Fibroblast of lung (primary cell): ENCODE measurements at regions not wholly inside any gene's neighbourhood (a gene's known extent, or its start where the extent isn't known, plus 50 kb on each side); places are given as distances from the start of the nearest gene placed in this dataset.

Experiments
- DNase-seq, 2 donors: peaks; one replicate each; pipeline versions ENCODE4 v3.0.0 to v3.0.0-alpha.2; 2010; ENCODE audit warnings: low read depth in 2 of 2
- H2AFZ ChIP-seq: 2 replicates; pipeline ENCODE4 v1.5.1; 2012; ENCODE audit warnings: low read length, control low read depth, inconsistent platforms
- H3K27ac ChIP-seq: 2 replicates; pipeline ENCODE4 v1.5.1; 2011; ENCODE audit warnings: low read length, control low read depth; ENCODE audit not compliant: insufficient read depth
- H3K27me3 ChIP-seq: 2 replicates; pipeline ENCODE4 v1.5.1; 2011; ENCODE audit warnings: mild to moderate bottlenecking, low read length; ENCODE audit not compliant: control insufficient read depth, insufficient read depth
- H3K36me3 ChIP-seq: 2 replicates; pipeline ENCODE4 v1.5.1; 2011; ENCODE audit warnings: low read length; ENCODE audit not compliant: control insufficient read depth, insufficient read depth
- H3K4me1 ChIP-seq: 2 replicates; pipeline ENCODE4 v1.5.1; 2011; ENCODE audit warnings: low read length; ENCODE audit not compliant: control insufficient read depth, insufficient read depth; ENCODE audit errors: extremely low read depth
- H3K4me2 ChIP-seq: 2 replicates; pipeline ENCODE4 v1.5.1; 2011; ENCODE audit warnings: low read length, control low read depth; ENCODE audit not compliant: insufficient read depth; ENCODE audit errors: extremely low read depth
- H3K4me3 ChIP-seq, 4 experiments: fragments of 200-600 bp in 1 of 4; sonication (generic) in 1 of 4; replicated peaks in 1 of 4; 2 replicates each; pipeline ENCODE4 v1.5.1; 2011 to 2016; ENCODE audit warnings: low read length in 4 of 4, low read depth in 3 of 4, mild to moderate bottlenecking in 3 of 4, control low read depth in 2 of 4, inconsistent platforms in 1 of 4, mixed read lengths in 1 of 4; ENCODE audit not compliant: insufficient read depth in 1 of 4; ENCODE audit errors: control extremely low read depth in 1 of 4
- H3K79me2 ChIP-seq: 2 replicates; pipeline ENCODE4 v1.5.1; 2012; ENCODE audit warnings: mild to moderate bottlenecking, low read length, inconsistent platforms; ENCODE audit not compliant: control insufficient read depth, insufficient read depth
- H3K9ac ChIP-seq: 2 replicates; pipeline ENCODE4 v1.5.1; 2011; ENCODE audit warnings: mild to moderate bottlenecking, low read length, control low read depth; ENCODE audit not compliant: insufficient read depth
- H3K9me3 ChIP-seq: 2 replicates; pipeline ENCODE4 v1.5.1; 2012; ENCODE audit warnings: low read depth, low read length; ENCODE audit not compliant: control insufficient read depth, insufficient read depth
- H4K20me1 ChIP-seq: 2 replicates; pipeline ENCODE4 v1.5.1; 2011; ENCODE audit warnings: low read length; ENCODE audit not compliant: control insufficient read depth, insufficient read depth; ENCODE audit errors: extremely low read depth
- CTCF ChIP-seq, 2 donors: IDR thresholded peaks in 1 of 2; conservative IDR thresholded peaks in 1 of 2; 1 replicate in 1 of 2; 2 replicates in 1 of 2; pipeline ENCODE4 v1.5.1; 2011 to 2012; ENCODE audit warnings: low read length in 2 of 2, control low read depth in 1 of 2, inconsistent platforms in 1 of 2, low read depth in 1 of 2, mild to moderate bottlenecking in 1 of 2
- EZH2 ChIP-seq: IDR thresholded peaks from 2 replicates; pipeline ENCODE4 v1.5.1; 2012; ENCODE audit warnings: low read length, control low read depth, mild to moderate bottlenecking; ENCODE audit errors: missing control alignments

DNA sequence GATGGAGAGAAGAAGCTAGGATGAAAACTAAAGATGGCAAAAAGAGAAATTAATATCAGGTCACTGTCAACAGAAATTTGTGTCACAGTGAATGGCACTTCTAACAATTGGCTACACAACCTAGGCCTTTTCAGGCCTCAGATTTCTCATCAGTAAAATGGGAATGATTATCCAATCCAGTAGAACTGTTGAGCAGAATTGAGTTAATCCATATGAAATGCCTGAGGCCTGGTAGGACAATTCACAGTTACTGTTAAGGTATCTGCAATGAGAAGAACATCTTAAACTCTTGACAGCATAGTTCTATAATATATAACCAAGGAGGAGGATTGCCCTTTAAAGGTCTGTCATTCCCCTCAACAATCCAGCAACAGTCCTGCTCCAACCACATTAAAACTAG lies 217.9 kb upstream of the ZNF217 start:
- Histone ChIP-seq H3K79me2 (no peaks in the 10 kb centered on the region), H3K9me3 (no peaks in the 10 kb centered on the region), H3K4me1 (no peaks in the 10 kb centered on the region), H3K27me3 (no peaks in the 10 kb centered on the region), H2AFZ (no peak overlapping the region), H3K9ac (no peak overlapping the region), H3K27ac (no peak overlapping the region), H3K4me2 (no peak overlapping the region), H3K4me3 (no peak overlapping the region), H4K20me1 (no peaks in the 10 kb centered on the region), H3K36me3 (no peaks in the 10 kb centered on the region)
- TF ChIP-seq EZH2 (no peak), CTCF (conservative IDR thresholded peaks at IDR 0.05 in 1 of 2, IDR thresholded peaks at IDR 0.05 in 1 of 2; ENCODE audit: low read depth in 1 of 2, low read length in 2 of 2) (no peak)
- DNase-seq, result no peak

- TF ChIP-seq EZH2 (no peak), CTCF (conservative IDR thresholded peaks at IDR 0.05 in 1 of 2, IDR thresholded peaks at IDR 0.05 in 1 of 2; ENCODE audit: low read depth in 1 of 2, low read length in 2 of 2) (no peak)
- Histone ChIP-seq H3K4me2 (no peak overlapping the region), H3K79me2 (no peaks in the 10 kb centered on the region), H3K4me1 (no peaks in the 10 kb centered on the region), H3K27ac (no peak overlapping the region), H3K9me3 (no peaks in the 10 kb centered on the region), H3K4me3 (no peak overlapping the region), H3K9ac (no peak overlapping the region), H3K36me3 (no peaks in the 10 kb centered on the region), H3K27me3 (no peaks in the 10 kb centered on the region), H2AFZ (no peak overlapping the region), H4K20me1 (no peaks in the 10 kb centered on the region)
- no peak for DNase-seq
Measured at GRCh38 chr20:53810661-53811355, 217.2 kb upstream of the ZNF217 start.

DNA sequence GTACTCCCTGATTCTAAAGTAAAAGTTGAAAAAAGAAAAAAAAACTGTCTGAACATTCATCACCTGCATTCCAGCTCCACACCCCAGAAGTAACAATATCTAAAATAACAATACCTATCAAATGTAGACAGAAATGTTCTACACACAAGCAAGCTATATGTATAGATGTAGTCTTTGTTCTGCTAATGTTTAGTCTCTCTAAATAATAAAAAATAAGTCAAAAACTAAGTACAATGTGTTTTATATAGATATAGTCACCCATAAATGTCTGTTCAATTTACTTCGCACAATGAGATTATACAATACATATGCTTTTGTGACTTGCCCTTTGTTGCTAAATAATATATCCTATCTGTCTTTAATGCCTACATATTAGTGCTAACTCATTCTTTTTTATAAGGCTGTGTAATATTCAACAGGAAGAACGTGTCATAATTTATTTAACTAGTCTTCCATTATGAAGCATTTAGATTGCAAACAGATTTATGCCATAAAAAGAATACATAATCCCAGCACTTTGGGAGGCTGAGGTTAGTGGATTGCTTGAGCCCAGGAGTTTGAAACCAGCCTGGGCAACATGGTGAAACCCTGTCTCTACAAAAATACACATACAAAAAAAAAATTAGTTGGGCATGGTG lies 216.2 kb upstream of the ZNF217 start:
- Histone ChIP-seq H3K4me3 (no peak overlapping the region), H3K4me1 (peaks cover 4% of the 10 kb centered on the region), H3K9ac (no peak overlapping the region), H3K27me3 (no peaks in the 10 kb centered on the region), H3K4me2 (no peak overlapping the region), H3K79me2 (no peaks in the 10 kb centered on the region), H3K9me3 (no peaks in the 10 kb centered on the region), H4K20me1 (no peaks in the 10 kb centered on the region), H3K36me3 (no peaks in the 10 kb centered on the region), H3K27ac (no peak overlapping the region), H2AFZ (no peak overlapping the region)
- no peak for TF ChIP-seq CTCF (conservative IDR thresholded peaks at IDR 0.05 in 1 of 2, IDR thresholded peaks at IDR 0.05 in 1 of 2; ENCODE audit: low read depth in 1 of 2, low read length in 2 of 2)
- no peak for TF ChIP-seq EZH2
- no peak for DNase-seq
